SHP77 (cell line): ENCODE measurements at regions not wholly inside any gene's neighbourhood (a gene's known extent, or its start where the extent isn't known, plus 50 kb on each side); places are given as distances from the start of the nearest gene placed in this dataset.

ENCODE experiments used
- DNase-seq, 2 experiments: peaks; one replicate each; lab custom pipeline; 2025; lab: John Stamatoyannopoulos, UW

- DNase-seq = no peak
Observed at GRCh38 chr2:41061356-41061755, 609.5 kb upstream of the SLC8A1 start.

GRCh38 chr2:41062336-41062735, 610.4 kb upstream of the SLC8A1 start:
- no peak for DNase-seq

DNA sequence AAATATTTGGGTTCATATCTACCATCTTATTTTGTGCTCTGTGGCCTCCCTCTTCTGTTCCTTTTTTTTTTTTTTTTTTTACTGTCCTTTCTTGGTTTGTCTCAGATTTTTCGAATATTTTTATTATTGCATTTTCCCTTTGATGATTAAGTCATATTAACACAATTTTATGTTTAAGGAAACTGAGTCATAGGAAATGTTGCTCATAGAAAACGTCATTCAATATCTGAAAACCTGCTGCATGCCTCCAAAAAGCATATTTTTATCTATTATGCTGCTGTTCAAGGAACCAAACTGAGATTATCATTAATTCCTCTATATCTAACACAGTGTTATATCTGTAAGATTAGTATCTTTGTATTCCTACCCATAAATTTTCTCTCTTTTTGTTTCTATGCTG, 614.3 kb upstream of the SLC8A1 start:
- no peak for DNase-seq

DNA sequence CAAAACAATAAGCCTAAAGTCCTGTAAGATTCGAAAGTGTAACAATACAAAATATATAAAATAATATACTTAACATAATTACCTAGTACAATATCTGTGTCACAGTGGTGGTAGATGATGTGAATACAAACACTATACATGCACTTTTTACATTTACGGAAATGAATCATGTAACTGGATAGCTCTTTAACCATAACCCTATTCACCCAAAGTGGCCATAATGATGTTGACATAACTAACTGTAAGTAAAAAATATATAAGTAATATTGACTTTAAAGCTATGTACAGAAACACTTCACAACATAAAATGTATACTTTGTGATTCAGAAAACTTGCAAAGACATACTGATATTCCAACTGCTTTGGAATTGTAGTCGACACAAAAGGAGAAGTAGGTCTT, 616.9 kb upstream of the SLC8A1 start:
- no peak for DNase-seq

- DNase-seq = no peak
Observed at GRCh38 chr2:41078341-41078740, 626.5 kb upstream of the SLC8A1 start.

DNA sequence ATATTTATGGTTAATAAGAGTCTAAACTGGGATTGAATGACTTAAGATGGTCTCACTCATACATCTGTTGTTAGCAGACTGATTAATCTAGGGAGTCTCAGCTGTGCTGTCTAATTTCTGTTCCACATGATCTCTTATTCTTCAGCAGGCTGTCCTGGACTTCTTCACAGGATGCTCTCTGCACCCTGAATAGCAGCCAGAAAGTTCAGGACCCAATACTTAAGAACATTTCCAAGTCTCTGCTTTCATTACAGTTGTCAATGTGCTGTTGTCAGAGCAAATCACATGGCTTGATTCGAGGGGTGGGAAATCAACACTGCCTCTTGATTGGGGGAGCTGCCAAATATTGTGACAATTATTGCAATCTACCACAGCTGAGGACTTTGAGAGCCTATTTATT, 627.1 kb upstream of the SLC8A1 start:
- no peak for DNase-seq

DNA sequence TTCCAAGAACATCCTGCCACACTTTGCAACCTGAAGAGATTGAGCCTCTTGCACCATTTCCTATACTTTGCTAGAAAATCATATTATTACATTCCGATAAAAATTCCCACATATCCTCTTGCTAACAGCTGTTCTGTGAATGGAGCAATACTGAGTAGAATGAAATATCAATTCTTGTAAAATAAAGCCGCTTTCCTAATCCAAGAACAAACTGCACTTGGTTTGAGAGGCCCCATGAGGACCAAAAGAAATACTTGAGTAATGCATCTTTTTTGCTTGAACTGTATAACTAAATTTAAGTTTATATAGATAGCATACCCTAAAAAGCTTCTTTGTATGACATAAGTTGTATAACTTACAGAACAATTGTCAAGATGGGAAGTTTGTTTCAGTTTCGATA, 632.4 kb upstream of the SLC8A1 start:
- DNase-seq = no peak

DNA sequence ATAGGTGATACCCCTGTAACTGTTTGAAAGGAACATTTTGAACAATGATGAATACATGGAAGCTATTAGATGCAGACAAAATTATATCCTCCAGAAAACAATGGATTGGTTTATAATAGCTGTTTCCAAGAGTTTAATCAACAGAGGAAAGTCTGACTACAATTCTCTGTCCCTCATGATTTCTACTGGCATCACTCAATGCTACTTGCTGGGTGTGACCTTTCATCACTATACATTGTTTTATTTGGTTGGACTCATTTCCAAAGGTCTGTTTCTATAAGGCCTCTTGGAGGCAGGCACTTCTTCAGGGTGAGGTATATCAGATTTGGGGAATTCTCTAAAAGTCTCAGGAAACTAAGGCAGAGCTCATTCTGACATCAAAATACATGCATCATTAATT, 636.1 kb upstream of the SLC8A1 start:
- DNase-seq = no peak

- no peak for DNase-seq
Observed at GRCh38 chr2:41101281-41101680, 649.4 kb upstream of the SLC8A1 start.

GRCh38 chr2:41109744-41110143, 657.9 kb upstream of the SLC8A1 start:
- DNase-seq = no peak

DNA sequence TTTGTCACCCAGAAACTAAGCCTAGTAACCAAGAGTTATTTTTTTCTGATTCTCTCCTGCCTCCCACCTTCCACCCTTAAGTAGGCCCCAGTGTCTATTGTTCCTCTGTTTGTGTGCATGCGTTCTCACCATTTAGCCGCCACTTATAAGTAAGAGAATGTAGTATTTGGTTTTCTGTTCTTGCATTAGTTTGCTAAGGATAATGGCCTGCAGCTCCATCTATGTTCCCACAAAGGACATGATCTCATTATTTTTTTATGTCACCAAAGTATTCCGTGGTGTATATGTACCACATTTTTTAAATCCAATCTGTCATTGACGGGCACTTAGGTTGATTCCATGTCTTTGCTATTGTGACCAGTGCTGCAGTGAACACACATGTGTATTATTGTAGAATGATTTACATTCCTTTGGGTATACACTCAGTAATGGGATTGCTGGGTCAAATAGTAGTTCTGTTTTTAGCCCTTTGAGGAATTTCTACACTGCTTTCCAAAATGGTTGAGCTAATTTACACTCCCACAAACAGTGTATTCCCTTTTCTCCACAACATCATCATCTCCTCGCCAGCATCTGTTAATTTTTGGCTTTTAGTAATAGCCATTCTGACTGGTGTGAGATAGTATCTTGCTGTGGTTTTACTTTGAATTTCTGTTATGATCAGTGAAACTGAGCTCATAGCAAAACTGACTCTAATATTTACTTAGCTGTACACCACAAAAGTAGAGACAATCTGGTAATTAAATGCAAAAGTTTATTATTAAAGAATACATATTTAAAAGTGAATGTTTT, 660.1 kb upstream of the SLC8A1 start:
- DNase-seq = no peak

GRCh38 chr2:41116106-41116797, 664.4 kb upstream of the SLC8A1 start:
- no peak for DNase-seq

GRCh38 chr2:41119489-41119888, 667.6 kb upstream of the SLC8A1 start:
- no peak for DNase-seq

DNA sequence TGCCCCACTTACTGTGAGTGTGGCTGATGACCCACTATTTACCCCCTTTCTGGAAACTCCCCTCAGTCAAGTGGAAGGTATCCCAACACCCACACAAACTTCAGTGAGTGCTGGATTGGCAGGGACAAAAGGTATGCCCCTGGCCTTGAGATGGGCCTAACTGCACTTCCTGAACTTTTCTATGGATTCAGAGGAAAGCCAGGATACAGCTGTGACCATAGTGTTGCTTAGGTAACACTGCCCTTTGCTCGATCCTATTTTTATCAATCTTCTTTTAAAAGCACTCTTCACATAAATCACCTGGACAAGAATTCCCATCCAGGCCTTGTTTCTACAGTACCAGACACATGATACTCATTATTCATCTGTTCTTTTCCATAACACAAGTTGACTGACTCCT, 671.5 kb upstream of the SLC8A1 start:
- DNase-seq = no peak

- DNase-seq = no peak
Observed at GRCh38 chr2:41127351-41127750, 675.5 kb upstream of the SLC8A1 start.

DNA sequence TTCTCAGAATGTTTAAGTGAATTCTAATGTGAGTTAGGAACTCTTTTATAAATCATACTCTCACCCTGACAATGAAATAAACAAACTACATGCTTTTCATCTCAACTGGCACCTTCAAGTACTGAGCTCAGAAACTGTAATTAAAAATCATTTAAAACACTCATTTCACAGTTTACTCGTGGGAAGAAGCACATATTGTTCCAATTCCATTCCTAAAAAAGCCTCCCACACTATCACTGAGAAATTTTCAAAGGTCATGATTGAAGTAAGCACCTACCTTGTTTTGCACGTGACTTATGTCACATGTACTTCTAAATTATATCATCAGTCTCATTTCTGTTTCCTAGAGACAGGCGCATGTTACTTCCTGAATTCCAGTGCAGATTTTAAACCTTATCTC, 678.1 kb upstream of the SLC8A1 start:
- no peak for DNase-seq

GRCh38 chr2:41137031-41137430, 685.1 kb upstream of the SLC8A1 start:
- no peak for DNase-seq

- no peak for DNase-seq
Observed at GRCh38 chr2:41141146-41141791, 689.4 kb upstream of the SLC8A1 start.

DNA sequence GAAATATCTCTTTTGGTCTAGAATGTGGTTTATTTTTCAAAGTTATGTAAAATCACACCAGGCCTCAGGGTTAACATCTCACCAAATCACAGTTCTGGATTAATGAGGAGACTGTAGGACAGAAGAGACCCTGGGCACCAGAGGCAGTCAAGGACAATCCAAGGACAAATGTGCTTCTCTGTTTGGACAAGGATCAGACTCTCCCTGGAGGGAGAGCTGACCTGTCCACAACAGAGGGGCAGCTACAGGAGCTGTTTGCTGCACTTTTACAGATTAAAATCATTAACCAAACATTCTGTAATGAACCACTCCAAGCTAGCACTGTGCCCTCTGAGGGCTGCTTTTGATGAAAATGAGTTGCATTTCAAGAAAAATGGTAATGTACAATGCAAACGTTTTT, 690.6 kb upstream of the SLC8A1 start:
- no peak for DNase-seq

- DNase-seq = no peak
Observed at GRCh38 chr2:41145066-41145465, 693.2 kb upstream of the SLC8A1 start.

DNA sequence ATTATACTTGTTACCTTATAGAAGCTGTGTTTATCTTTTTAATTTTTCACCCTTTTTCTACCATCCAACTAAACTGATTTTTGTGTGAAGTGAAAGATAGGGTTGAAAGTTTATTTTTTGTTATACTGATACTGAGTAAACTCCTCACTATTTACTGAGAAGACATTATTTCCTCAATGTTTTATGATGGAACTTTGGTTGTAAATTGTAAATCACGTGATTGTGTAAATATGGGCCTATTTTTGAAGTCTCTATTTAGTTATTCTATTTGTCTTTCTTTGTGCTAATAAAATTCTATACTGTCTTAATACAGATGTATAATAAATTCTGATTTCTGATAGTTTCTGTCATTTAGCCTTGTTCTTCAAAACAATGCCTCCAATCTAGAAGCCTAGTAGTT, 697.2 kb upstream of the SLC8A1 start:
- DNase-seq = no peak

- no peak for DNase-seq
Observed at GRCh38 chr2:41151746-41152145, 699.9 kb upstream of the SLC8A1 start.

GRCh38 chr2:41152318-41152717, 700.4 kb upstream of the SLC8A1 start:
- DNase-seq = no peak
